ENCODE measurements at regions not wholly inside any gene's neighbourhood (a gene's known extent, or its start where the extent isn't known, plus 50 kb on each side); places are given as distances from the start of the nearest gene placed in this dataset.
A peak's percentile ranks its signal among the peaks of the same experiment; 100 is the strongest.

- DNase-seq (ENCODE audit: low spot score) = no peak
These were observed 501.5 kb downstream of the DMAC1 start for GRCh38 chr9:7298123-7298522.

GRCh38 chr9:7297521-7297920, 502.1 kb downstream of the DMAC1 start:
- DNase-seq (ENCODE audit: low spot score) = no peak

GRCh38 chr9:7293091-7293490, 506.5 kb downstream of the DMAC1 start:
- DNase-seq (ENCODE audit: low spot score) = no peak

GRCh38 chr9:7289773-7290172, 509.8 kb downstream of the DMAC1 start:
- no peak for DNase-seq (ENCODE audit: low spot score)

GRCh38 chr9:7287986-7288385, 511.6 kb downstream of the DMAC1 start:
- DNase-seq (ENCODE audit: low spot score) = no peak

- DNase-seq (ENCODE audit: low spot score) = no peak
These were observed 512.5 kb downstream of the DMAC1 start for GRCh38 chr9:7287065-7287464.

GRCh38 chr9:7286101-7286500, 513.5 kb downstream of the DMAC1 start:
- DNase-seq (ENCODE audit: low spot score) = no peak

- DNase-seq (ENCODE audit: low spot score) = no peak
These were observed 514.4 kb downstream of the DMAC1 start for GRCh38 chr9:7285199-7285598.

- no peak for DNase-seq (ENCODE audit: low spot score)
These were observed 515.1 kb downstream of the DMAC1 start for GRCh38 chr9:7284517-7284916.

- DNase-seq (ENCODE audit: low spot score) = no peak
These were observed 515.5 kb downstream of the DMAC1 start for GRCh38 chr9:7284117-7284516.

GRCh38 chr9:7273575-7273974, 515.8 kb downstream of the KDM4C start:
- DNase-seq (ENCODE audit: low spot score) = peak; percentile 63

- peak; percentile 49 for DNase-seq (ENCODE audit: low spot score)
These were observed 509.3 kb downstream of the KDM4C start for GRCh38 chr9:7266911-7267595.

- no peak for DNase-seq (ENCODE audit: low spot score)
These were observed 507.4 kb downstream of the KDM4C start for GRCh38 chr9:7265181-7265580.

GRCh38 chr9:7259544-7260241, 501.9 kb downstream of the KDM4C start:
- DNase-seq (ENCODE audit: low spot score) = peak; percentile 42

- DNase-seq (ENCODE audit: low spot score) = no peak
These were observed 501.1 kb downstream of the KDM4C start for GRCh38 chr9:7258688-7259396.

- no peak for DNase-seq (ENCODE audit: low spot score)
These were observed 489.2 kb downstream of the KDM4C start for GRCh38 chr9:7246917-7247522.

- DNase-seq (ENCODE audit: low spot score) = no peak
These were observed 488.3 kb downstream of the KDM4C start for GRCh38 chr9:7245976-7246580.

GRCh38 chr9:7243838-7244237, 486.1 kb downstream of the KDM4C start:
- DNase-seq (ENCODE audit: low spot score) = no peak

GRCh38 chr9:7242126-7242525, 484.4 kb downstream of the KDM4C start:
- DNase-seq (ENCODE audit: low spot score) = no peak

GRCh38 chr9:7241694-7242093, 483.9 kb downstream of the KDM4C start:
- no peak for DNase-seq (ENCODE audit: low spot score)

- no peak for DNase-seq (ENCODE audit: low spot score)
These were observed 483.0 kb downstream of the KDM4C start for GRCh38 chr9:7240569-7241311.

GRCh38 chr9:7239708-7240107, 481.9 kb downstream of the KDM4C start:
- no peak for DNase-seq (ENCODE audit: low spot score)
